ENCODE measurements at regions not wholly inside any gene's neighbourhood (a gene's known extent, or its start where the extent isn't known, plus 50 kb on each side); places are given as distances from the start of the nearest gene placed in this dataset.

DNA sequence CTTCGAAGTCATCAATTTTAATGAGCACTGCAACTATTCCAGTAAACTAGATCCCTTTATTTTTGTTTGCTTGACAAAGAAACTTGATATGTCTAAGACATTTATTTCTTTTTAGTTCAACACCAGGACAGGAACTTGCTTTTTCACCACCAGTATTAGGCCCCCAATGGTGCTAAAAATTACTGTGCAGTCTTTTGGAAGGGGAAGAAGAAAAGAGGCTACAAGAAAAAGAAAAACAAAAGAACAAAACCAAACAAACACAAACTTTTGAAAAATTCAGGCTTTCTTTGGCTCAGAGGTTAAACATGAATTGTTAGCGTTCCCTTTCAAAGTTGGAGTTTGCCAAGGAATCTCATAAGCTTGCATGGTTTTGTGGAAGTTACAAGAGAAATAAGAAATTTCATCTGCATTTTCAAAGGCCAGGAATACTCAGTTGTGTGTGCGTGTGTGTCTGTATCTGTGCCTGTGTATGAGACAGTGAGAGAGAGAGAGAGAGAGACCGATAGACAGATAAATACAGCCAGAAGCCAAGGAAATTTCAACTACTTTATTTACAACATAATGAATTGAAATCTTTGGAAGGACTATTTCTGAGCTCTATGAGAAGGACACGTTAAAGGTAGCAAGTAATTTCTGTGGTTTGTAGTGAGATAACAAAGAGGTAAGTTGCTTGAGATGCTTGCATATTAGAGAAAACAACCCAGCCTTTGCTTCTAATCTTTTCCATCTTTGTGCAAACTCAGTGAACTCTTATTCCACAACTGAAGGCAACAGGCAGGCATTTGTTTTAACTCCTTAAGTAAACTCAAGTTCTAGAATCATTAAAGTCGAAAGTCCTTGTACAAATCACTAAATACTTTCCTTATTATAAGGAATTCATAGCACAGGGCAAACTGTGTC lies 171.0 kb upstream of the CITED2 start (continued):
- TF ChIP-seq ZNF699 (CRISPR knock-in tag; IDR thresholded peaks at IDR 0.05; ENCODE audit: insufficient replicate concordance) (no peak), ZNF347 (CRISPR knock-in tag; IDR thresholded peaks at IDR 0.05; ENCODE audit: low read depth) (no peak), CBFB (CRISPR knock-in tag; IDR thresholded peaks at IDR 0.05) (no peak), BRD9 (IDR thresholded peaks at IDR 0.05; ENCODE audit: low read depth, partially characterized antibody) (peak; percentile 62), SNRNP70 (optimal IDR thresholded peaks at IDR 0.05; ENCODE audit: low read depth, low read length) (no peak), FUS (optimal IDR thresholded peaks at IDR 0.05; ENCODE audit: low read depth, low read length) (no peak), MAFK (IDR thresholded peaks at IDR 0.05; ENCODE audit: low read length) (no peak), NFATC3 (IDR thresholded peaks at IDR 0.05) (no peak), ZC3H4 (CRISPR knock-in tag; IDR thresholded peaks at IDR 0.05; ENCODE audit: borderline replicate concordance) (no peak), GATAD2A (IDR thresholded peaks at IDR 0.05) (0 out of 2 replicates have a peak, but pooled peaks have one; percentile 13), TBL1XR1 (IDR thresholded peaks at IDR 0.05; ENCODE audit: low read length in 2 of 2) (no peak), DPF2 (IDR thresholded peaks at IDR 0.05) (peak; percentile 76; the same call in 1 of the 2 replicates), MEF2A (IDR thresholded peaks at IDR 0.05; ENCODE audit: control insufficient read depth, low read depth, low read length) (no peak), BRD4 (IDR thresholded peaks at IDR 0.05) (no peak), EHMT2 (IDR thresholded peaks at IDR 0.05) (no peak), HDGF (IDR thresholded peaks at IDR 0.05) (no peak), YBX1 (IDR thresholded peaks at IDR 0.05) (no peak), TCF7L2 (IDR thresholded peaks at IDR 0.05; ENCODE audit: low read depth, low read length) (no peak)
- TF ChIP-seq, protein P1, sequence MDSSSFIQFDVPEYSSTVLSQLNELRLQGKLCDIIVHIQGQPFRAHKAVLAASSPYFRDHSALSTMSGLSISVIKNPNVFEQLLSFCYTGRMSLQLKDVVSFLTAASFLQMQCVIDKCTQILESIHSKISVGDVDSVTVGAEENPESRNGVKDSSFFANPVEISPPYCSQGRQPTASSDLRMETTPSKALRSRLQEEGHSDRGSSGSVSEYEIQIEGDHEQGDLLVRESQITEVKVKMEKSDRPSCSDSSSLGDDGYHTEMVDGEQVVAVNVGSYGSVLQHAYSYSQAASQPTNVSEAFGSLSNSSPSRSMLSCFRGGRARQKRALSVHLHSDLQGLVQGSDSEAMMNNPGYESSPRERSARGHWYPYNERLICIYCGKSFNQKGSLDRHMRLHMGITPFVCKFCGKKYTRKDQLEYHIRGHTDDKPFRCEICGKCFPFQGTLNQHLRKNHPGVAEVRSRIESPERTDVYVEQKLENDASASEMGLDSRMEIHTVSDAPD (CRISPR knock-in tag; IDR thresholded peaks at IDR 0.05): no peak
- TF ChIP-seq, protein P2, sequence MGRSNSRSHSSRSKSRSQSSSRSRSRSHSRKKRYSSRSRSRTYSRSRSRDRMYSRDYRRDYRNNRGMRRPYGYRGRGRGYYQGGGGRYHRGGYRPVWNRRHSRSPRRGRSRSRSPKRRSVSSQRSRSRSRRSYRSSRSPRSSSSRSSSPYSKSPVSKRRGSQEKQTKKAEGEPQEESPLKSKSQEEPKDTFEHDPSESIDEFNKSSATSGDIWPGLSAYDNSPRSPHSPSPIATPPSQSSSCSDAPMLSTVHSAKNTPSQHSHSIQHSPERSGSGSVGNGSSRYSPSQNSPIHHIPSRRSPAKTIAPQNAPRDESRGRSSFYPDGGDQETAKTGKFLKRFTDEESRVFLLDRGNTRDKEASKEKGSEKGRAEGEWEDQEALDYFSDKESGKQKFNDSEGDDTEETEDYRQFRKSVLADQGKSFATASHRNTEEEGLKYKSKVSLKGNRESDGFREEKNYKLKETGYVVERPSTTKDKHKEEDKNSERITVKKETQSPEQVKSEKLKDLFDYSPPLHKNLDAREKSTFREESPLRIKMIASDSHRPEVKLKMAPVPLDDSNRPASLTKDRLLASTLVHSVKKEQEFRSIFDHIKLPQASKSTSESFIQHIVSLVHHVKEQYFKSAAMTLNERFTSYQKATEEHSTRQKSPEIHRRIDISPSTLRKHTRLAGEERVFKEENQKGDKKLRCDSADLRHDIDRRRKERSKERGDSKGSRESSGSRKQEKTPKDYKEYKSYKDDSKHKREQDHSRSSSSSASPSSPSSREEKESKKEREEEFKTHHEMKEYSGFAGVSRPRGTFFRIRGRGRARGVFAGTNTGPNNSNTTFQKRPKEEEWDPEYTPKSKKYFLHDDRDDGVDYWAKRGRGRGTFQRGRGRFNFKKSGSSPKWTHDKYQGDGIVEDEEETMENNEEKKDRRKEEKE (IDR thresholded peaks at IDR 0.05; ENCODE audit: borderline replicate concordance in 1 of 2, control insufficient read depth in 1 of 2, low read depth in 2 of 2, low read length in 1 of 2): no peak
- TF ChIP-seq, protein P3, sequence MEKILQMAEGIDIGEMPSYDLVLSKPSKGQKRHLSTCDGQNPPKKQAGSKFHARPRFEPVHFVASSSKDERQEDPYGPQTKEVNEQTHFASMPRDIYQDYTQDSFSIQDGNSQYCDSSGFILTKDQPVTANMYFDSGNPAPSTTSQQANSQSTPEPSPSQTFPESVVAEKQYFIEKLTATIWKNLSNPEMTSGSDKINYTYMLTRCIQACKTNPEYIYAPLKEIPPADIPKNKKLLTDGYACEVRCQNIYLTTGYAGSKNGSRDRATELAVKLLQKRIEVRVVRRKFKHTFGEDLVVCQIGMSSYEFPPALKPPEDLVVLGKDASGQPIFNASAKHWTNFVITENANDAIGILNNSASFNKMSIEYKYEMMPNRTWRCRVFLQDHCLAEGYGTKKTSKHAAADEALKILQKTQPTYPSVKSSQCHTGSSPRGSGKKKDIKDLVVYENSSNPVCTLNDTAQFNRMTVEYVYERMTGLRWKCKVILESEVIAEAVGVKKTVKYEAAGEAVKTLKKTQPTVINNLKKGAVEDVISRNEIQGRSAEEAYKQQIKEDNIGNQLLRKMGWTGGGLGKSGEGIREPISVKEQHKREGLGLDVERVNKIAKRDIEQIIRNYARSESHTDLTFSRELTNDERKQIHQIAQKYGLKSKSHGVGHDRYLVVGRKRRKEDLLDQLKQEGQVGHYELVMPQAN (IDR thresholded peaks at IDR 0.05; ENCODE audit: borderline replicate concordance): no peak
- TF ChIP-seq, protein P4, sequence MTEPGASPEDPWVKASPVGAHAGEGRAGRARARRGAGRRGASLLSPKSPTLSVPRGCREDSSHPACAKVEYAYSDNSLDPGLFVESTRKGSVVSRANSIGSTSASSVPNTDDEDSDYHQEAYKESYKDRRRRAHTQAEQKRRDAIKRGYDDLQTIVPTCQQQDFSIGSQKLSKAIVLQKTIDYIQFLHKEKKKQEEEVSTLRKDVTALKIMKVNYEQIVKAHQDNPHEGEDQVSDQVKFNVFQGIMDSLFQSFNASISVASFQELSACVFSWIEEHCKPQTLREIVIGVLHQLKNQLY (CRISPR knock-in tag; conservative IDR thresholded peaks at IDR 0.05): no peak

Data from K562 (cell line).